Endothelial cell of umbilical vein (primary cell): ENCODE measurements at regions not wholly inside any gene's neighbourhood (a gene's known extent, or its start where the extent isn't known, plus 50 kb on each side); places are given as distances from the start of the nearest gene placed in this dataset.

Source experiments
- BruUV-seq: library from RNA; stranded (reverse); fragments of 400-500 nt; replicated peaks from 2 replicates; lab custom pipeline; 2021; lab: Mats Ljungman, UMichigan
- CTCF ChIA-PET: fragments of 300-600, 350-600 bp; sonication (Branson Sonifier 250); formaldehyde crosslinking; loops from one replicate; lab custom pipeline; 2021; ENCODE audit warnings: antibody characterized with exemption, inconsistent platforms; lab: Charles Lee
- POLR2A ChIA-PET: fragments of 300-600, 350-600 bp; sonication (Branson Sonifier 250); formaldehyde crosslinking; loops from one replicate; lab custom pipeline; 2021; ENCODE audit warnings: antibody characterized with exemption, inconsistent platforms; lab: Charles Lee
- DNase-seq: peaks from one replicate; pipeline ENCODE4 v3.0.0-alpha.2; 2011; ENCODE audit warnings: low read depth, low spot score
- FAIRE-seq: peaks from 2 replicates; lab custom pipeline; 2011; peaks lifted over from hg19 to GRCh38; lab: Jason Lieb, UNC
- H2AFZ ChIP-seq: 2 replicates; pipeline ENCODE4 v1.6.0; 2012; ENCODE audit warnings: low read depth, low read length, control low read depth, inconsistent platforms
- H3K27ac ChIP-seq: 2 replicates; pipeline ENCODE4 v1.5.1; 2011; ENCODE audit warnings: low read depth, mild to moderate bottlenecking, control low read depth, low read length, moderate library complexity; ENCODE audit not compliant: insufficient read depth
- H3K27me3 ChIP-seq, 2 experiments: 2 replicates each; pipeline versions ENCODE4 v1.6.0 to v1.6.1; 2011; ENCODE audit warnings: low read length in 2 of 2, mixed read lengths in 1 of 2; ENCODE audit not compliant: control insufficient read depth in 2 of 2, insufficient read depth in 2 of 2
- H3K36me3 ChIP-seq, 2 experiments: 2 replicates in 1 of 2; 3 replicates in 1 of 2; pipeline ENCODE4 v1.5.1; 2011; ENCODE audit warnings: low read length in 2 of 2, mild to moderate bottlenecking in 1 of 2, moderate library complexity in 1 of 2; ENCODE audit not compliant: control insufficient read depth in 2 of 2, insufficient read depth in 2 of 2; ENCODE audit errors: extremely low read depth in 1 of 2
- H3K4me1 ChIP-seq: 3 replicates; pipeline ENCODE4 v1.5.1; 2011; ENCODE audit warnings: mild to moderate bottlenecking, low read length; ENCODE audit not compliant: control insufficient read depth, insufficient read depth; ENCODE audit errors: extremely low read depth
- H3K4me2 ChIP-seq: 2 replicates; pipeline ENCODE4 v1.6.1; 2011; ENCODE audit warnings: low read length, control low read depth, mixed read lengths; ENCODE audit not compliant: insufficient read depth
- H3K4me3 ChIP-seq, 3 experiments: fragments of 200-600 bp in 1 of 3; sonication (generic), shearing (Covaris generic) in 1 of 3; replicated peaks in 1 of 3; 2 replicates each; pipeline ENCODE4 v1.5.1; 2011 to 2016; ENCODE audit warnings: control low read depth in 3 of 3, low read length in 3 of 3, mild to moderate bottlenecking in 2 of 3, inconsistent platforms in 1 of 3, low read depth in 1 of 3, moderate library complexity in 1 of 3; ENCODE audit not compliant: insufficient read depth in 1 of 3
- H3K79me2 ChIP-seq: 2 replicates; pipeline ENCODE4 v1.6.0; 2012; ENCODE audit warnings: low read length, inconsistent platforms; ENCODE audit not compliant: control insufficient read depth, insufficient read depth
- H3K9ac ChIP-seq: replicated peaks from 2 replicates; pipeline ENCODE3; 2011; ENCODE audit warnings: low read length, control low read depth; ENCODE audit not compliant: insufficient read depth; ENCODE audit errors: extremely low read depth
- H3K9me1 ChIP-seq: replicated peaks from 3 replicates; pipeline ENCODE4 v1.6.0; 2011; ENCODE audit warnings: mild to moderate bottlenecking, low read length; ENCODE audit not compliant: control insufficient read depth, insufficient read depth; ENCODE audit errors: extremely low read depth
- H3K9me3 ChIP-seq: replicated peaks from 2 replicates; pipeline ENCODE4 v1.5.1; 2012; ENCODE audit warnings: low read length, inconsistent platforms; ENCODE audit not compliant: control insufficient read depth, insufficient read depth
- H4K20me1 ChIP-seq: replicated peaks from 2 replicates; pipeline ENCODE3; 2011; ENCODE audit warnings: mild to moderate bottlenecking, low read length; ENCODE audit not compliant: control insufficient read depth, insufficient read depth; ENCODE audit errors: extremely low read depth
- CTCF ChIP-seq, 2 donors: IDR thresholded peaks; 1 replicate in 1 of 2; 2 replicates in 1 of 2; pipeline ENCODE4 v1.5.1; 2011; ENCODE audit warnings: low read length in 2 of 2, mild to moderate bottlenecking in 2 of 2, moderate library complexity in 2 of 2, control low read depth in 1 of 2, inconsistent platforms in 1 of 2, low read depth in 1 of 2; ENCODE audit not compliant: insufficient read depth in 1 of 2; ENCODE audit errors: extremely low read depth in 1 of 2
- EZH2 ChIP-seq: IDR thresholded peaks from 2 replicates; pipeline ENCODE4 v1.6.1; 2012; ENCODE audit warnings: borderline replicate concordance, low read depth, mild to moderate bottlenecking, moderate library complexity, low read length, inconsistent platforms; ENCODE audit not compliant: severe bottlenecking
- FOS ChIP-seq: IDR thresholded peaks from 2 replicates; pipeline ENCODE4 v1.6.1; 2011; ENCODE audit warnings: mild to moderate bottlenecking, low read length, moderate library complexity, borderline replicate concordance; ENCODE audit not compliant: insufficient read depth
- GATA2 ChIP-seq: IDR thresholded peaks from 2 replicates; pipeline ENCODE4 v1.7.0; 2011; ENCODE audit warnings: low read depth, mild to moderate bottlenecking, moderate library complexity, mixed read lengths, low read length; ENCODE audit not compliant: insufficient read length, insufficient read depth
- JUN ChIP-seq: IDR thresholded peaks from 2 replicates; pipeline ENCODE4 v1.6.1; 2011; ENCODE audit warnings: borderline replicate concordance, low read depth; ENCODE audit not compliant: insufficient read length, insufficient read depth
- MYC ChIP-seq: IDR thresholded peaks from one replicate; pipeline ENCODE4 v1.6.1; 2011; ENCODE audit warnings: mild to moderate bottlenecking, low read depth, low read length
- POLR2A ChIP-seq: IDR thresholded peaks from 2 replicates; pipeline ENCODE4 v1.6.1; 2012; ENCODE audit warnings: low read depth, mild to moderate bottlenecking, control low read depth, low read length
- POLR2AphosphoS5 ChIP-seq: IDR thresholded peaks from 2 replicates; pipeline ENCODE4 v1.6.1; 2012; ENCODE audit warnings: low read depth, mild to moderate bottlenecking, control low read depth, low read length, moderate library complexity; ENCODE audit not compliant: insufficient read depth
- dilution Hi-C: fragments of 300-500 bp; cut with MboI; formaldehyde crosslinking; loops from one replicate; pipeline ENCODE4 v1.15.0; 2019; ENCODE audit warnings: low sequenced_read_pairs; ENCODE audit not compliant: extremely low pct_ligation_motif_present
- intact Hi-C: fragments of 100-400 bp; cut with micrococcal nuclease; formaldehyde crosslinking; loops from one replicate; pipeline ENCODE4 v1.10.0; 2022
- TF ChIP-seq, protein P1 (sequence below): IDR thresholded peaks from 2 replicates; pipeline ENCODE4 v1.6.1; 2011; ENCODE audit not compliant: insufficient read depth, insufficient read length

DNA sequence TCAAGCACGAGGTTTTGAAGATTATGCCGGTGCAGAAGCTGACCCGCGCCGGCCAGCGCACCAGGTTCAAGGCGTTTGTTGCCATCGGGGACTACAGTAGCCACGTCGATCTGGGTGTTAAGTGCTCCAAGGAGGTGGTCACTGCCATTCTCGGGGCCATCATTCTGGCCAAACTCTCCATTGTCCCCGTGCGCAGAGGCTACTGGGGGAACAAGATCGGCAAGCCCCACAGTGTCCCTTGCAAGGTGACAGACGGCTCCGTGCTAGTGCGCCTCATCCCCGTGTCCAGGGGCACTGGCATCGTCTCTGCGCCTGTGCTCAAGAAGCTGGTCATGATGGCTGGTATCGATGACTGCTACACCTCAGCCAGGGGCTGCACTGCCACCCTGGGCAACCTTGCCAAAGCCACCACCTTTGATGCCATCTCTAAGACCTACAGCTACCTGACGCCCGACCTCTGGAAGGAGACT is 284.7 kb downstream of the GPR37 start:
- CTCF ChIA-PET, result no interaction called here
- Histone ChIP-seq H3K9me3 (no peaks in the 10 kb centered on the region), H3K27me3 (no peaks in the 10 kb centered on the region), H3K36me3 (no peaks in the 10 kb centered on the region), H3K9ac (no peak overlapping the region), H3K4me2 (no peak overlapping the region), H3K79me2 (no peaks in the 10 kb centered on the region), H3K4me1 (no peaks in the 10 kb centered on the region), H2AFZ (no peak overlapping the region), H3K27ac (no peak overlapping the region), H3K4me3 (no peak overlapping the region), H4K20me1 (no peaks in the 10 kb centered on the region), H3K9me1 (no peaks in the 10 kb centered on the region)
- BruUV-seq, result no TSS peak
- POLR2A ChIA-PET, result no interaction called here
- intact Hi-C loops (no loop called here), dilution Hi-C loops (no loop called here)
- no peak for FAIRE-seq
- no peak for TF ChIP-seq JUN
- TF ChIP-seq MYC, result no peak
- TF ChIP-seq EZH2, result no peak
- no peak for TF ChIP-seq FOS
- TF ChIP-seq POLR2AphosphoS5, result no peak
- no peak for TF ChIP-seq POLR2A
- no peak for TF ChIP-seq GATA2
- TF ChIP-seq CTCF (IDR thresholded peaks at IDR 0.05; ENCODE audit: extremely low read depth in 1 of 2, insufficient read depth in 1 of 2, low read depth in 1 of 2, low read length in 2 of 2), result no peak
- TF ChIP-seq, protein P1, sequence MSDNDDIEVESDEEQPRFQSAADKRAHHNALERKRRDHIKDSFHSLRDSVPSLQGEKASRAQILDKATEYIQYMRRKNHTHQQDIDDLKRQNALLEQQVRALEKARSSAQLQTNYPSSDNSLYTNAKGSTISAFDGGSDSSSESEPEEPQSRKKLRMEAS, result no peak
- DNase-seq, result no peak
